ENCODE measurements at regions not wholly inside any gene's neighbourhood (a gene's known extent, or its start where the extent isn't known, plus 50 kb on each side); places are given as distances from the start of the nearest gene placed in this dataset.
"Not testable (repeated sequence)": the region's sequence is repeated elsewhere in the genome, so short reads cannot be mapped to it uniquely, and the experiment has no call there.

DNA sequence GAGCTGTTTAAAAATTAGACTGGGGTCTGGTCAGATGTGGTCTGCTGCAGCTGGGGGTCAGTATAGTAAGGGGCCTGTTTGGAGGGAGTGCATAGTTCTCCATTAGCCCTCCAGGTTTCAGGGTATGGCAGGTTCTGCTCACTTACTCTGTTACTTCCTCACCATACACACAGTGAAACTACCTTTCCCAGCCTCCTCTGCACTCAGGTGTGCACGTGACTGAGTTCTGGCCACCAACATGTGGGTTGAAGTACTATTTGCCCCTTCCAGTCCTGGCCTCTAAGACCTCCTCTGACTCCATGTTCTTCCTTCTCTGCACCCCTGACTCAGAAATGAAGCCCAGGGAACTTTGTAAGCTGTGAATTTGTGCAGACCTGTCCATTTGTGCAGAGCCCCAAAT is 190.5 kb upstream of the CLINT1 start:
- TF ChIP-seq, protein P1, sequence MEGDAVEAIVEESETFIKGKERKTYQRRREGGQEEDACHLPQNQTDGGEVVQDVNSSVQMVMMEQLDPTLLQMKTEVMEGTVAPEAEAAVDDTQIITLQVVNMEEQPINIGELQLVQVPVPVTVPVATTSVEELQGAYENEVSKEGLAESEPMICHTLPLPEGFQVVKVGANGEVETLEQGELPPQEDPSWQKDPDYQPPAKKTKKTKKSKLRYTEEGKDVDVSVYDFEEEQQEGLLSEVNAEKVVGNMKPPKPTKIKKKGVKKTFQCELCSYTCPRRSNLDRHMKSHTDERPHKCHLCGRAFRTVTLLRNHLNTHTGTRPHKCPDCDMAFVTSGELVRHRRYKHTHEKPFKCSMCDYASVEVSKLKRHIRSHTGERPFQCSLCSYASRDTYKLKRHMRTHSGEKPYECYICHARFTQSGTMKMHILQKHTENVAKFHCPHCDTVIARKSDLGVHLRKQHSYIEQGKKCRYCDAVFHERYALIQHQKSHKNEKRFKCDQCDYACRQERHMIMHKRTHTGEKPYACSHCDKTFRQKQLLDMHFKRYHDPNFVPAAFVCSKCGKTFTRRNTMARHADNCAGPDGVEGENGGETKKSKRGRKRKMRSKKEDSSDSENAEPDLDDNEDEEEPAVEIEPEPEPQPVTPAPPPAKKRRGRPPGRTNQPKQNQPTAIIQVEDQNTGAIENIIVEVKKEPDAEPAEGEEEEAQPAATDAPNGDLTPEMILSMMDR (conservative IDR thresholded peaks at IDR 0.05; ENCODE audit: low read depth, low read length): no peak
- no peak for DNase-seq (ENCODE audit: low read depth)
- no peak overlapping the region for H3K4me3 ChIP-seq (ENCODE audit: low read depth, low read length)

DNA sequence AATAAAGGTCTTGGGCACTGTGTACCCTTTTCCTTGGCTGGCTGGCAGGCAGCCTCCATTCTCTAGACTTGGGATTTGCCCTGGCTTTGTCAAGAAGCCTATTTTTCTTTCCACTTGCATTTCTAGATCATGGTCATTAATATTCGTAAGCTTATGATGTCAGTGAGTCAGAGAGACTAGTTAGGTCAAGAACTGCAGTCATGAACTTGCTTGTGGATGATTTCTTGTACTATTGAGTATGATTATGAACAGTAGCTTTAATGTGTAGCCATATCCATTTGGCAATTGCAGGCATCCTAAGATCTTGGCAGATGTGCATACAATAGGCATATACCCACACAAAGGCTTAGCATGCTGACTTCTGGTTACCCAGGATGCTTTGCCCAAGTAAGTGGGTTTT is 186.8 kb upstream of the CLINT1 start:
- H3K4me3 ChIP-seq (ENCODE audit: low read depth, low read length): no peak overlapping the region
- no peak for DNase-seq (ENCODE audit: low read depth)
- TF ChIP-seq, protein P1 (conservative IDR thresholded peaks at IDR 0.05; ENCODE audit: low read depth, low read length): no peak

DNA sequence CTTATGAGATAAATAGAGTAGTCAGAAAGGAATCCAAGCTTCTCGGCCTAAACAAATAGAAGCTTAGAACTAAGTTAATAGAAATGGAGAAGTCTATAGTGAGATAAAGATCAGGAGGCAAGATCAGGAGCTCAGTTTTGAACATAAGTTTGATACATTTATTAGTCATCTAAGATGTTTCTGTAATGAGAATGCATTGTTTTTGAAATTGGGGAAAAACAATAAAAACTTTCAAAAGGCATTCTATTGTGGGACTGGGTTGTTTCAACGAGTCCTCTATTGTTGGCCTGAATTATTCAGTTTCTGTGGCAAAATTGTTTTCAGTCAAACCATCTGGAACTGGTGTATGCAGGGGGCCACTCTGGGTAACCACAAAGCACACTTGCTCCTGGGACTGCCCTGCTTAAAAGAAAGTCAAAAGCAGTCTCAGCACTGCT is 181.0 kb upstream of the CLINT1 start:
- DNase-seq (ENCODE audit: low read depth): no peak
- TF ChIP-seq, protein P1 (conservative IDR thresholded peaks at IDR 0.05; ENCODE audit: low read depth, low read length): no peak
- H3K4me3 ChIP-seq (ENCODE audit: low read depth, low read length): no peak overlapping the region

DNA sequence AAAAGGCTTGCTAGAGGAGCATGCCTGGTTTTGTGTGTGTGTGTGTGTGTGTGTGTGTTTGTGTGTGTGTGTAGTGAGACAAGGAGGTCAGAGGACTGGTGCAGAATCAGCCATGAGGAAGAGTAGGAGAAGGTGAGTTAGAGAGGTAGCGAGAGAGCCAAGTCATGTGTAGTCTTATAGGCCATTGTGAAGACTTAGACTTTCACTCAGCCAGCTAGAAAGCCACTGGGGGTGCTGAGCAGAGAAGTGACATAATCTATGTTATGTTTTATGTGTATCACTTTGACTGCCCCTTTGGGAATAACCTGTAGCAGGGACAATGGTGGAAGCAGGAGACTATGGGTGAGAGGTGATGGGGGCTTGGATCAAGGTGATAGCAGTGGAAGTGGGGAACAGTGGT is 180.5 kb upstream of the CLINT1 start:
- DNase-seq (ENCODE audit: low read depth): no peak
- TF ChIP-seq, protein P1 (conservative IDR thresholded peaks at IDR 0.05; ENCODE audit: low read depth, low read length): no peak
- no peak overlapping the region for H3K4me3 ChIP-seq (ENCODE audit: low read depth, low read length)

DNA sequence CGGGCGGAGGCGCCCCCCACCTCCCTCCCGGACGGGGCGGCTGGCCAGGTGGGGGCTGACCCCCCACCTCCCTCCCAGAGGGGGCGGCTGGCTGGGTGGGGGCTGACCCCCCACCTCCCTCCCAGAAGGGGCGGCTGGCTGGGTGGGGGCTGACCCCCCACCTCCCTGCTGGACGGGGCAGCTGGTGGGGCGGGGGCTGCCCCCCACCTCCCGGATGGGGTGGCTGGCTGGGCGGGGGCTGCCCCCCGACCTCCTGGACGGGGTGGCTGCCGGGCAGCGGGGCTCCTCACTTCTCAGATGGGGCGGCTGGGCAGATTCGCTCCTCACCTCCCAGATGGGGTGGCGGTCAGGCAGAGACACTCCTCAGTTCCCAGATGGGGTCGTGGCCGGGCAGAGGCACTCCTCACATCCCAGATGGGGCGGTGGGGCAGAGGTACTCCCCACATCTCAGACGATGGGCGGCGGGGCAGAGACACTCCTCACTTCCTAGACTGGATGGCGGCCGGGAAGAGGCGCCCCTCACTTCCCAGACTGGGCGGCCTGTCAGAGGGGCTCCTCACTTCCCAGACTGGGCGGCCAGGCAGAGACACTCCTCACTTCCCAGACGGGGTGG is 178.1 kb upstream of the CLINT1 start:
- not testable (repeated sequence) for DNase-seq (ENCODE audit: low read depth); H3K4me3 ChIP-seq (ENCODE audit: low read depth, low read length)

DNA sequence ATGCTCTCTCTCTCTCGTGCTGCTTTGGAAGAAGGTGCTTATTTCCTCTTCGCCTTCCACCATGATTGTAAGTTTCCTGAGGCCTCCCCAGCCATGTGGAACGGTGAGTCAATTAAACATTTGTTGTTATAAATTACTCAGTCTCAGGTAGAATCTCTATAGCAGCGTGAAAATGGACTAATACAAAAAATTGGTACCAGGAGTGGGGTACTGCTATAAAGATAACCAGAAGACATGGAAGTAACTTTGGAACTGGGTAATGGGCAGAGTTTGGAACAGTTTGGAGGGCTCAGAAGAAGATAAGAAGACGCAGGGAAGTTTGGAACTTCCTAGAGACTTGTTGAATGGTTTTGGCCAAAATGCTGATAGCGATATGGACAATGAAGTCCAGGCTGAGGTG is 175.6 kb upstream of the CLINT1 start:
- not testable (repeated sequence) for H3K4me3 ChIP-seq (ENCODE audit: low read depth, low read length); DNase-seq (ENCODE audit: low read depth)

DNA sequence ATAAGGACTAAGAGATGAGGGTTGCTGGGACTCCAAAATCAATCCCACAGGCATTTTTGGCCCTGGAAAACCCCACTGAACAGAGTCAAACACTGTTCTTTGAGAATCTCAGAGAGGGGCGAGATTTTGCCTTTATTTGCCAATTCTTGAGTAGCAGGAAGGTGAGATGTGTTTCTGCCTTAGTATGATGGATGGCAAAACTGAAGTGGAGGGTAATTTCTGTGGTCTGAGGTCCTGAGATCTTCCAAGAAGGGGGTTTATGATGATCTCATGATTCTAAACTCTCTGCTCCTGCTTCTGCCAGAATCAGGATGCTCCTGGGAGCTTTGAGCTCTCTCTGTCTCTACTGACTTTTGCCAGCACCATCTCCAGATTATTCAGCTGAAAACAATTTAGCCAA is 174.8 kb upstream of the CLINT1 start:
- TF ChIP-seq, protein P1 (conservative IDR thresholded peaks at IDR 0.05; ENCODE audit: low read depth, low read length): no peak
- DNase-seq (ENCODE audit: low read depth): no peak

DNA sequence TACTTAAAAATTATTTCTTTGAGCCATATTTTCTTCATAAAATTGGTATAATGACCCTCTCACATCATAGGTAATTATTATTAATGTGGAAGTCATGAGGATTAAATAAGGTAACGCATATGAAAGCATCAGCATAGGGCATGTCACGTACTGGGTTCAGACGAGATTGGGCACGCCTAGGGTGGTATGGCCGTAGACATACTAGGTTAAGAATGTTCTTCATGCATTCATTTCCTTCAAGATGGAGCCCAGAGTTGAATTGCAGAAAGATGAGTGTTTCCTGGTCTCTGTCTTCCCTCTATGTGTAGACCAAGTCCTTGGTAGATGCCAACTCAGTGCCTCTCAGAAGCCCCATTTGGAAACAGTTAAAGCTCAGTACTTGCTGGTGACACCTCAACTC is 174.1 kb upstream of the CLINT1 start:
- no peak for DNase-seq (ENCODE audit: low read depth)
- TF ChIP-seq, protein P1 (conservative IDR thresholded peaks at IDR 0.05; ENCODE audit: low read depth, low read length): no peak
- H3K4me3 ChIP-seq (ENCODE audit: low read depth, low read length): no peak overlapping the region

More for the DNA sequence above, 174.8 kb upstream of the CLINT1 start:
- H3K4me3 ChIP-seq (ENCODE audit: low read depth, low read length): no peak overlapping the region
